Left hindlimb (tissue), 1 donor: ENCODE measurements at regions not wholly inside any gene's neighbourhood (a gene's known extent, or its start where the extent isn't known, plus 50 kb on each side); places are given as distances from the start of the nearest gene placed in this dataset.
A peak's percentile ranks its signal among the peaks of the same experiment; 100 is the strongest.

Source experiments
- DNase-seq: peaks from one replicate; pipeline ENCODE4 v3.0.0-alpha.2; 2018

DNA sequence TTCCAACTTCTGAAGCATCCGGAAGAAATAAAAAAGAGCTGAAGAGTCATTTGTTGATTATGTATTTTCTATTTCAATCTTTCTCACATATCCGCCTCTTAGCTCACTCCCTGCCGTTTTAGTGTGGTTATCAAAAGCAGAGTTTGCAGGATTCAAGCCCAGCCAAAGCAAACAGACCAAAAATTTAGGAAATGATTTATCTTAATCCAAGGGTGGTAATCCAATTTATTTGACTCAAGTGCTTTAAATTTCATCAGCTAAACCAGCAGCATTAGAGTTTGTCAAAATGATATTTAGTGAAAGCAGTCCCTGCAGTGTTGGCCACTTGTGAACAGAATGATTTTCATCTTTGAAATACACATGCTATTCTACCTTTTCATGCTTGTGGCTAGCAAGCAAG is 129.3 kb upstream of the CCDC68 start:
- DNase-seq = no peak

DNA sequence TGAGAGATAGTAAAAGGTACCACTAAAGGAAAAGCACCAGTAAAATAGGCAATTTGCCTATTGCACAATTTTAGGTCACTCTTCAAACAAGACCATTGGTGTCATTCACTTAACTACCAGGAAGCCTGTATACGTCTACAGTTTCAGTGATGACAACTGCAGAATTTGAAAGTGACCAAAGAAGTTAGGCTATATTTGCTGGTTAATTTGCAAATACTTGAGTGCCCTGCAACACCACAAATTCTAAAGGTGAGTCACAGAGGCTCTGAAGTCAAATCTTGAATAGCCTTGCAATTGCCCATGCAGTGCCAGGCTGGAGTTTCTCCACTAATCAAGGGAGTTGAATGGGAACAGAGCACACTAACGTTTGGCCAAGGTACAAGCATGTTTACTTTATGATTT is 128.7 kb upstream of the CCDC68 start:
- no peak for DNase-seq

DNA sequence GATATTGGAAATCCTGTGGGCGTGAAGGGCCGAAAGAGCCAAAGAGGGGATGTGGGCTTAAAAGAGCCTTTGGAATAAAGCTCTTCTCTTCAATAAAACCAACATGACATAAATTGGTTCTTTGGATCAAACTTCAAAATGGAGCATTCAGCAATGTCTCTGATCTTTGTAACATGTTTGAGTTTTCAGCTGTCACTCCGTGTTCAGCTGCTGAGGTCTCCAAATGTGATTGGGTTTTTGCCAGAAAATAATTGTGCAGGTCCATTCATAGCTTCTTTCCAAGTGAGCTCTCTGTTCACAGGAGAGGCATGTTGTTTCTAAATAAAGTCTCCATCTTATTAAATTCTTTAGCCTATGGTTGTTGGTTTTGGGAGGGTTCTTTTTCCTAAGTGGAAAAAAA is 127.6 kb upstream of the CCDC68 start:
- no peak for DNase-seq

DNA sequence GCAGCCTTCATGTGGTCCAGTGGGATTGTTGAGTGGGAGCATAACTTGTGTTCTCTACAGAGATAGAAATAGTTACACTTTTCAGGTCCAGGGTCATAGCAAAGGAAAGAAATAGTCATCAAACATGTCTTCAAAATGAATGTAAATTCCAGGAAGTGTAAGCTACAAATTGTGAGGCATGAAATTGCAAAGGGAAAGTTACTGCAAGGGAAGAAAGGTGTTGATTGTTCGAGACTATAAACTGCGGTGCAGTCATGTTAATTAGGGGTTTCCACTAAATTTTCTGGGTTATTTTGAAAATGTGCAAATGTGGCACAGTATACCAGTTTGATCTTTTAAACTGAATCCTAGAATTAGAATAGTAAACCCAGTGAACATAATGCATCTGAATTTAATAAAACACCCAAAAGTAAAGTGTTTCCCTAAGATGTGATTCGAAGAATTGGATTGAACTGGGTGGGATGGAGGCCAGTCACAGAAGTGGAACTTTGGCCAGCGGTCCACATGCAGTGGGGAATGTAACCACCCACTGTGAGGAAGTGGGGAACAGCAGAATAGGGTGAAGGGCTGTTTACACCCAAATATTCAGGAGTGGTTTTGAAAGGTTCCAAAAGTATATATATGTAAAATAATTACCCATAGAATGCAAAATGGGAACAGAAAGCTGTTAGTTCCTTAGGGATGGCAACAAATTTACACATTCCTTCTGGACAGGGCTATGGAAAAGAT is 126.5 kb upstream of the CCDC68 start:
- DNase-seq = no peak

DNA sequence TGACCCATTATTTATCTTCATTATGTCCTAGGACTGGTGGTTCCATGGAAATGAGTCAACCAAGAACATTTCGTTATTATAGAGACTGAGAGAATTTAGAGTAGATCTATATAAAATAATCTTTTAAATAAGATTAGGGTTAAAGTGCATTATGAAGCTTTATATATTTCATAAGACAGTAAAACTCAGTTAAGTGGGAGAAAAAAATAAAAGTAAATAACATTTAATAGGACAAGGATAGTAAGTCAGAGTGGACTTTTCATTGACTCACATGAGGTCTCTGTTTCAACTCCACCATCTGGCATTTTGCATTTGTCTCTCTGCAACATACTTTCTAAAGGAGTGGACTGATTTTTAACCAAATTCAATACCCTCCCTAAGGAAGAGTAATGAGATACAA is 125.3 kb upstream of the CCDC68 start:
- DNase-seq = no peak

DNA sequence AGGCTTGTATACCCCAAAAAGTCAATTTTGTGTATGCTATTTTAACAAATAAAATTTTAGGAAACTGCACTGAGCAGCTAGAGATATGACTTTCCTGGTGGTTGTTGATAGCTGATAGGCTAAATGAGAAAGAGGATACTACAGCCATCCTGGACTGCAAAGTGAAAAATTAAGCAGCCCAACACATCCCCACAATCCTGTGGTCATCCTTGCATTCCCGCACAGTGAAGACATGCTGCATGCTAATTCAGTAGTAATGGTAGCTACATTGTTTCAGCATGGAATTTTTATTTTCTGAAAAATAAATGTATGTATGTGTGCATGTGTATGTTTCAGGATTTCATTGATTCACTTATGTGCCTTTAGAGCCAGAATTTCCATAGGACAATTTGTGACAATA is 124.2 kb upstream of the CCDC68 start:
- DNase-seq = no peak

DNA sequence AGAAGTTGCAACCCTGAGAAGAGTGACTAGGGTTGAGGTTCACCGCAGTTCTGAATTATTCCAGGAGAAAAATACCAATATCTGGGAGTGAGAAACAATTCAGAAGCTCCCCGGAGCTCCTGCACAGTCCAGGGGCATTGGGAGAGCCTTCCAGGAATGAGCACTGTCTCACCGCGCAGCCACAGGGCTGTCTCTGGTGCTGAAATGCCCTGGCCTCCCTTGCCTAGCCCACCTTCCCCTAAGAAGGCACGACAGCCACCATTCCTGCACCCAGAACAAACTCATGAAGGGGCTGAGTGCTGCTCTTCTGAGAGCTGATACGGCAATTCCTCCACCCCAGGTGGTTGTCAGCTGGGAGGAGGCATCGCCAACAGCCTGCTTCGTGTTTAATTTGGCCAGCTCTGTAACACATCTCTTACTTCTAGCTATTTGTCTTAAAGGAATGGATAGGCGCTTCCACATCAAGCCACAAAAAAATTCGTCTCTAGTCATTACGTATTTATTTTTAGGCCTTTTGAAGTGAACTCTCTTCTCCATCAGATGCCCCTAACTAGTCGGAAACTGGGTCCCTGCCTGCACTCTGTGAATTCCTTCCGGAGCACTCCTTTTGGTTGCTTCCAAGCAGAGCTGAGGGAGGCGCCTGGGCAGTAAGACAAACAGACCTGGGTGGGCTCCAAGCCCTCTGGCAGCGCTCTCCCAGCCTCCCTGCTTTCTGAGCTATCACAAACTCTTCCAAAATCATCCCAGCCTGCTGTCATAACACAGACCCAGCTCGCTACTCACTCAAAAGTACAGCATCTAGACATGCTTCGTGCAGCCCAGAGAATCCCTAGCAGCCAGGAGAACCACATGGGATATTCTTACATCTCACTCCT is 120.5 kb upstream of the CCDC68 start:
- peak; percentile 59 for DNase-seq

DNA sequence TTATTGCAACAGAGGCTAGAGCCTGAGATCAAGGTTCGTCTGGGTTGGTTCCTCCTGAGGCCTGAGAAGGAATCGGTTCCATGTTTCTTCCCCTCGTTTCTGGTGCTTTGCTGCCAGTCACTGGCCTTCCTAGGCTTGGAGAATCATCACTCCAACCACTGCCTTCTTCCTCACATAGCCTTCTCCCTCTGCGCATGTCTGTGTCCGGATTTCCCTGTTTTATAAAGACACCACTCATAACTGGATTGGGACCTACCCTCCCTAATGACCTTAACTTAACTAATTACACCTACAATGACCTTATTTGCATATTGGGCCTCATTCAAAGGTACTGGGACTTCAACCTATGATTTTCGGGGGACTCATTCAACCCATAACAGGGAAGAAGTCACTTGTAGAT is 119.8 kb upstream of the CCDC68 start:
- DNase-seq = no peak

DNA sequence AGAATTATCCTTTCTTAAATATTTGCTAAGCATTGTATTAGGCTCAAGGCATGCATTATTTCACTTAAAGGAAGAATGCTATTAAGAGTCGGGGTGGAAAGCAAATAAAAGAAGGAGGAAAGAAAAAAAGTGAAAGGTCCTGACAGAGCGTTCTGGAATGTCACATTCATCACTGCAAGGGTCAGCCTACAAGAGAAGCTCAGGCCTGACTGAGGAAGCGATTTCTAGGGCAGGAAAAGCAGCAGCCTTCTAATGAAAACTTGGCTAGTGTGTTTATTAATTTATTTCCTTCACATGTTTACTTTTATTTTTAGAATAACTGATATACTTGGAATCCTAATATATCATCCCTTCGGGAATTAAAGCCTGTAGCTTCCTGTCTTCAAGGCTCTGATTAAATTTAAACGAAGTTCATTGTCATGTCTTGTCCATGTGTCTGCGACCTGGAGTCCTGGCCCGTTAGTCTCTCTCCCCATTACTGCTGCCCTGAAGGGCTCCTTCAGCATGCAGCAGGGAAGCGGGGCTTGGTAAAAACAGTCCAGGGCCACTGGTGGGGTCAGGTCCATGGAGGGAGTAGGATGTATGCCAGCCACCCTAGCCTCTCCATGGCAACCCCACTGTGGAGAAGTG is 119.2 kb upstream of the CCDC68 start:
- DNase-seq = no peak

DNA sequence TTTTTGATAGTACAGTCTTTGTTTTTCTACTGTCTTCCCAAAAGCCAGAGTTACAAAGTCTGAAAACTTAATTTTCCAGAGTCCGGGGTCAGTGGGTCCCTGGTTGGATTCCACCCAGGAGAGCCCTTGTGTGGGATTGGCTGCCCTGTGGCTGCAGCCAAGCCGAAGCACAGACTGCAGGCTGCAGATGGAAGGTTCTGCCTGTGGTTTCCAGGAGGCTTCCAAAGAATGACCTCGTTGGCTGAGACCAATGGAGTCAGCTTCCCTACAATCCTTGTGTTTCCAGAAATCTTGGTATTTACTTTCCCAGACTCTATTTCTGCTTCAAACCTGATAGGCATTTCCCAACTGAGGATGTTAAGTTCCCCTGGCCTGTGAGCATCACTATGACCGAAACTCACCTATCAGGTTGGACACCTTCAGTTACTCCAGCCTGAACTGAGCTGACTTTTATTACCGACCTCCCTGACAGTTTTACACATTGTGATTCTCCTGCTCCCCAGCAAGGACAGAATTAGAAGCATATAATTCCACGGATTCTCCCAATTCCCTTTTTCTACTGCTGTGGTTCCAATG is 117.5 kb upstream of the CCDC68 start:
- DNase-seq = no peak

DNA sequence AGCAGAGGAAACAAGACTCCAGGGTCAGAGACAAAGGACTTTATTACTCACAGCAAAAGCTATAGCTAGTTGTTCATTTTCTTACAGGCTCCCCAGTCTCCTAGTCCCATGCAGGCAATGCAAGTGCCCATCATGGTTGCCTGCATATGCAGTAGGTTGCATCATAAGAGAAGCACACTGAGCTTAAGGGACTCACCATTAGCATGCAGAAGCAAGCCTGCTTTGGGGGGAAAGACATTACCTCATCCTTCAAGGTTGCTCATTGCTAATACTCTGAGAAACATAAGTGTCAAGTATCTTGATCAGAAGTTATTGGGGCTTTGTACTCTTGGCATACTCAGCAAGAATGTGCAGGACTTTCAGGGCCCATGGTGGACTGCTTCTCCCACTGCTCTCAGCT is 114.6 kb upstream of the CCDC68 start:
- DNase-seq = no peak

DNA sequence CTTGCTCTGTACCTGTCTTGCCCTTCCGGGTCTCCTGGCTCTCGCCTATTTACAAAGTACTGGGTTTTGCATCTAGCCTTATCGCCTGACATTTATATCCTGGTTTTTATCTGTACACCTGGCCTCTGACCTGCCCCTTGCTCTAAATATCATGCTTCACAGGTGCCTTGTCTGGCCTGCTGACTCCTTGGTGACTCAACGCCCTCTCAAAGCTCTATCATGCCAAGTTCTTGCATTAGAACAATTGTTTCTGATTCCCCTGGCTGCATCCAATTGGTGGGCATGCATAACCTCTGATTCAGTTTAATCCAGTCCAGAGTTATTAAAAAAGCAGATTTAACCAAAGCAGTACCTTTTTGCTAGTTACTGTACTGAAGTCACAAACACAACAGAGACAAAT is 113.9 kb upstream of the CCDC68 start:
- DNase-seq = no peak

DNA sequence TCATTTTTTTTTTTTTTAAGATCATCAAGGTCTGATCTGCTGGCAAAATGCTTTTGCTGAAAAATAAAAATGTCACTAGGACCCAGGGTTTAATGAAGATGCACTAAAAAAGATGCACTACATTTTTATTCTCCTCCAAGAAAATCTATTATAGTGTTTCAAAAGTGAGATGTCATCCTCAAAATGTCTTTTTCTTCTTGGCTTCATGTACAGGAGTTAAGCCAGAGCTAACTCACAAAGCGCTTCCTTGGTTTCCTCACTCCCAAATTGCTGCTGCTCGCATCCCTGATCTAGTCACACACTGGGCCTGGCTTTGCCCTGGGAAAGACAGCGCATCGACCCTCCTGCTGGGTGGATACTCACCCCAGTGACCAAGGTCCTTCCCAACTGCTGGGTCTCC is 113.4 kb upstream of the CCDC68 start:
- no peak for DNase-seq

DNA sequence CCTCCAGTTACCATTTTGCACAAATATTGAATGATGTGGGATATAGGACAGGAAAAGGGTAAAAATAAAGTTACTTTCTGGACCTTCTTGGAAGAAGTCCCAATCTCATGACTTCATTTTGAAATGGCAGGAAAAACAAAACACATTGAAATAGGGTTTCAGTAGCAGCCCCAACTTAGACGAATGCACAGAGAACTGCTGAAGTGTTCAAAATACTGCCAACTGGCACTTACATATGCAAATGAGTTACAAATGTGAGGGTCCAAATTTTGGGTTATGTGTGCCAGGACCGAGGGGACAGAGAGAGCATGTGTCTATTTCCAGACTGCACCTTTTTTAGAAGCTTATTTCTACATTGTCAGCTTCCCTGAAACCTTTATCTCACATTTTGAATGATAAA is 112.9 kb upstream of the CCDC68 start:
- no peak for DNase-seq

DNA sequence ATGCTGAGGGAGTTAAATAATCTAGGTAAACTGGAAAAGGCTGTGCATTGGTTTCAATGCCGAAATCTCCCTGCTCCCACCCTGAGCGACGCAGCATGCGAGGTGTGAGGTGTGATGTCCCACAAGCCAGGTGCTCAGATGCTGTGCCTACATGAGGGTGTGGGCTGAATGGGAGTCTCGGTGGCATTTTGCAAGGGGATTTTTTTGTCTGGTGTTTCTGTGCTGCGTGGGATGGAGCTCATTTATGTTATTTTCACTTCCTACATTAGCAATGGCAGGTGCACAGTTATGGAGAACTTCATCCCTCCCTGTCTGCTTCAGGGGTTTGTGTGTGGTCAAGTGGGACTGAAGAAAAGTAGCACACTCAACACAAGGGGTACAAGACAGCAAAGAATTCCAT is 110.2 kb upstream of the CCDC68 start:
- DNase-seq = no peak

DNA sequence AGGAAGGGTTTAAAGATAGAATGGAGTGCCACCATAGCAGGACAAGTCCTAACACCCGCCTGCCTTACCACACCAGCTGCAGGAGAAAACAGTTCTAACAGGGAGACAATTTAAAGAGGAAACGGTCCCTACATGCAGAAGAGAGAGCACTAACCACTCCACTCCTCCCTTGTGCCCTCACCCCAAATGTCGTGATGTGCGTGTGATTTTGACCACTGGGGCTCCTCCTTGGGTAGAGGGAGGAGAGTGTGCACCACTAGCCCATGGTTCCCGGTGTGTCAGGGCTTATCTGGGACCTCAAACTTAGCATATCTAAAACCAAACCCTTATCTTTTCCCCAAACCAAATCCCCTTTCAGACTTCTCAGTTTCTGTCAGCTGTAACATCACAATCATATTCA is 105.5 kb upstream of the CCDC68 start:
- DNase-seq = no peak

DNA sequence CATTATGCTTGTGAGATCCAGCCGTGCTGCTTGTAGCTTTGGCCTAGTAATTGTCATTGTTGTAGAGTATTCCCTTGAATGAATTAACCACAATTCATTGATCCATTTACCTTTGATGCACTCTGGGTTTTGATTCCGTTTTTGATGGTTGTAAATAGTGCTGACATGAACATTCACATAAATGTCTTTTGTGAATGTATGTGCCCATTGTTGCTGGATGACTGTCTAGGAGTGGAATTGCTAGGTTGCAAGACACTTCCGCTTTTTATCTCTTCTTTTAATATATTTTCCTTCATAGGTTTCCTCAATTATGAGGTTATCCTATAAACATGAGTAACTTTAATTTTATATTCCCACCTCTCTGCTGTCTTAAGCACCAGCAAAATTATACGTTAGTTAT is 104.8 kb upstream of the CCDC68 start:
- no peak for DNase-seq

DNA sequence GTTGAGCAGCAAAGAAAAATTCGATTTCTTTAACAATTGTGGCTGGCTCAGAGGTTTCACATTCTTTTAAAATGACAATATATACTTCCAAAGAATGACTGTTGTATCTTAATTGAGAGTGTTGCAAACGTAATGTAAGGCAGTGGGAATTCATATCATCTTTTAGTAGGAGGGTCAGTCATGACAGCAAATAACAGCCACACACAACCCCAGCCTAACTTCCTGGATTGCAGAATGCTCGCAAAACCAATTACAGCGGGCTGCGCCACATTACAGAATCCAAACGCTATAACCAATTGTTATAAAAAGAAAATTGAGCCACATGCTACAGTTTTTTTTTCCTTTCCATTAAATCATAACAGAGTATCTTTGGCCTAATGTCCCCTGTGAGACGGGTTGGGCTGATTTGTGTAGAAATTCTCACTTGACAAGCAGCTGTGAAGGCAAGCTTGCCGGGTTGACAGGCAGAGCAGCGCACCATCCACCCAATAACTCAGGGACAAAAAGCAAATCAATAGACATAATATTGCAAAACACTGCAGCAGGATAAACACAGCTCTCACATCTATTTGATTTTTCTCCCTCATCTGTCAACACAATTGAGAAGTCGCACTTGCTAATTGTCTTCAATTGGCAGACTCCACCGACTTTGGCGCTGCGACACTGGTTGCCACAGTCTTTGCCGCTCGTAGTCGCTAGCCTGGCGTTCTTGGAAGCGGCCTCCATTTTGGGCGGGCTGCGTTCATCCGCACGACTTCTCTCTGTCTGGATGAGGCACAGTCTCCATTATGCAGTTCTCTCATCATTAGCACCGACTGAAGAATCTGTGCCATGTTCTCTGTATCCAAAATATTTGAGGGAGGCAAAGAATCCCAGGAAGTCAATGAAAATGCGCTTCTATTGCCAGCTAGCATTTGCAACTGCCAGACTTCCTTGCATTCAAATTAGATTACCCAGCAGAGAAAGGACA is 95.0 kb upstream of the CCDC68 start:
- no peak for DNase-seq

DNA sequence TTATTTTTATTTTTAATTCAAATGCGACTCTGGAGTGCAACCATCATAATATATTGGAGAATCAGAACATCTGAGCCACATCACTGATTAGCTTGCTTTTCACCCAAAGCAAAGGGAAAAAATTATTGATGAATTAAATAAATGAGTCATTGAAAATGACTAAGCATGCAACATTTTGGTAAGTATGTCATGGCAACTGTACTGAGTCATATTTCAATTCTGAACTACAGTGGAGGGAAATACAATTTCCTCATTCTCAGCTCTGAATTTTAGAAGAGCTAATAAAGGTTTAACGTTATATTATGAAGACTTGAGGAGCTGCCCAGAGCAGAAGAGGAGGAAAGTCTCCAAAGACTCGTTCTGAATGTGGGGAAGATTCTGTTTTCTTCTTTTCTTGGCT is 89.6 kb upstream of the CCDC68 start:
- DNase-seq = no peak

DNA sequence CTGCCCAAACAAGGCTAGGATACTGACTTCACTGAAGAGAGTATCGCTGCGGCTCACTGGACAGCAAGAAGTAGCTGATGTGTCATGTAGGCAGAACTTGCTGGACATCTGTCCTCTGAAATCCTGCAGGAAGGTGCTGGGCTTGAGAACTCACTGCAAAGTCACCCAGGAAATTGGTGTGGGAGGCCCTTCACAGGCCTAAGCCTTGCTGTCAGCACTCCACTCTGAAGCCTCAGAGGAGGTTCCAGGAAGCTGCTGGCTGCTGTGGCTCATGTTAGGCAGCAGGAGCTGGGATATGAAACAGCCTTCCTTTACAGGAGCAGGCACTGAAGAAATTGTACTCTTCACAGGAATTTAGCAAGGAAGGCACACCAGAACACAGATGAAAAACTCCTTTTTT is 88.3 kb upstream of the CCDC68 start:
- DNase-seq = no peak

DNA sequence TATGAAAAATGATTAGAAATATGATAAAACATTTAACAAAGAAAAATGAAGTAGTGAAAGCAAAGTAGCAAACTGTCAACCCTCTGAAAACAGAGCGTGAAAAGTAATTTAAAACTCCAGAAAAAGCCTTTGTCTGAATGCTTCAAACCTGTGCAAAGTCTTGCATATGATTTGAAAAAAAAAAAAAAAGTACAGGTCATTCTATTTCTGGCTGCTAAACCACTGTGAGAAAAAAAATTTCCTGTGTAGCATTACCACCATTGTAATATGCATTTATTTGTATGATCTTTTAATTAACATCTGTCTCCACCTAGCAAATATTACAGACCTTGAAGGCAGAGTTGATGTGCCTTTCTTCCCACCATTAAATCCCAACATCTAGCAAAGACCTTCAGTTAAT is 82.1 kb upstream of the CCDC68 start:
- DNase-seq = no peak

DNA sequence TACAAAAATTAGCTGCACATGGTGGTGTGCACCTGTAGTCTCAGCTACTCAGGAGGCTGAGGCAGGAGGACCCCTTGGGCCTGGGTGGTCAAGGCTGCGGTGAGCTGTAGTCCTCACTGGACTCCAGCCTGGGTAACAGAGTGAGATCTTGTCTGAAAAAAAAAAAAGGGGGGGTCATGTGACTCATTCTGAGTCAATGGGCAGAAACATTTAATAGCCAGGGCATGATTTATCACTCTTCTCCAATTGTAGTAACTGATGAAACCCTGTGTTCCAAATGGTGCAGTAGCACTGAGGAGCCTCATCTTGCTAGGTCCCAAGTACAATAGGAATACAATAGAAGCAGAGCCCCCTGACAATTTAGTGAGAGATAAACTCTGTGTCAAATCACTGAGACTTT is 78.9 kb upstream of the CCDC68 start:
- no peak for DNase-seq

DNA sequence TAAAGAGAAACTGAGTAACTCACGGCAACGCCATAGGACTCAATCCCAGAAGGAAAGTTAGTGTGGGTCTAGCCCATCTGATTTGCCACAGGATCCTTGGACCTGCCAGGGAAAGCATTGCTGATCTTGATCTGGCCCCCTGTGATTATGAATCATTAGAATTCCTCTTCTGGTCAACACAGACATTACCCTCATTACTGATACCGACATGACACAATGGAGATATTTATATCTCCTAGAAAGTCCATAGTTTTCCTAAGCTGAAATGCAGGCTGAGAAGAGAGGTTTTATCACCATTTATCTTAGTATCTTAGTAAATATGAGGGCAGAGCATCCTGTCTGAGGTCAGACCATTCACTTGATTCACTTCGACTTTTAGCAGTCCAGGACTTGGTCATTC is 75.5 kb upstream of the CCDC68 start:
- no peak for DNase-seq
